ENCODE measurements at regions not wholly inside any gene's neighbourhood (a gene's known extent, or its start where the extent isn't known, plus 50 kb on each side); places are given as distances from the start of the nearest gene placed in this dataset.

DNA sequence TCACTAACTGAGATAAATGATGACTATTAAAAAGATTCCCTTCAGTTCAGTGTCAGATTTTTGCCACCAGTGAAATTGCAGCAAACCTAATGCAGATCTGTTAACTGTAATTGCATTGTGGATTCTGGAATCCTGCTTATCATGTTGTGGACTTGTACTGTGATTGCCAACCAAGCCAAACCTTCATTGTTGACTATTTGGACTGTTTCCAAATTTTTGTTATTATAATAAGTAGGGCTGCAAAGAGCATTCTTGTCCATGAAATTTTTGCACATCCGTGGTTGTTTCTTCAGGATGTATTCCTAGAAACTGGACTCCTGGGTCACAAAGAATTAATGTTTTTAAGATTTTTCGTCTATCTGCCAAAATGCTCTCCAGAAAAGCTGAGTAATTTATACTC is 281.6 kb upstream of the ZMIZ1 start:
- DNase-seq (ENCODE audit: low read depth in 2 of 2), result no peak

DNA sequence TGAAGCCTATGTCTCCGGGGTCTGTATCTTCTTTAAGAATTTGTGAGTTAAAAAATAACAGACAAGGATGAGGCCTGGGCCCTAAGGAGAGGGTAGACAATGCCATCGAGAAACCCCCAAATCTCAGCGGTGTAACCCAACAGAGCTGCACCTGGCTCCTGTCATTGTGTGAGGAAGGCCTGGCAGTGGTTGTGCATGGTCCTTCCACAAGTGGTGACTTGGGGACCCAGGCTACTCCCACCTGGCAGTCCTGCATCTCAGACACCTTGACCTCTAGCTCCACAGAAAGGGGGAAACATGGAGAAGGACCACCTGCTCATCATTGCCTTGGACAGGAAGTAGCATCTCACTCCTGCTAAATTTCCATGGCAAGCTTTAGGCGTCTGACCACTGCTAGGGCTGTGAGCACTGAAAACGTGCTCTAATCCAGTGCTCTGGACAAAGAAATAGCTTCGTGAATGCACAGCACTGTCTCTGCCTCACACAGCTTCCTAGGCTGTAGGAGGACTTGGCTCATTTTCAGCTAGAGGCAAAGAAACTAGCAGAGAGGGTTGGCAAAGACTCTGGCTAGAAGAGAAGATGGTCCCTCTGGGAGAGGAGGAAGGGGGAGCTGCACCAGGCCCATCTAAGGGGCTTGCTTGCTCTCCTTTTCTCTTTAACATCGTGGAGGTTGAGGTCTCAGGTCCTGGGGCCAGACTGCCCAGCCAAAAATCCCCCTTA is 273.9 kb upstream of the ZMIZ1 start:
- no peak for DNase-seq (ENCODE audit: low read depth in 2 of 2)

DNA sequence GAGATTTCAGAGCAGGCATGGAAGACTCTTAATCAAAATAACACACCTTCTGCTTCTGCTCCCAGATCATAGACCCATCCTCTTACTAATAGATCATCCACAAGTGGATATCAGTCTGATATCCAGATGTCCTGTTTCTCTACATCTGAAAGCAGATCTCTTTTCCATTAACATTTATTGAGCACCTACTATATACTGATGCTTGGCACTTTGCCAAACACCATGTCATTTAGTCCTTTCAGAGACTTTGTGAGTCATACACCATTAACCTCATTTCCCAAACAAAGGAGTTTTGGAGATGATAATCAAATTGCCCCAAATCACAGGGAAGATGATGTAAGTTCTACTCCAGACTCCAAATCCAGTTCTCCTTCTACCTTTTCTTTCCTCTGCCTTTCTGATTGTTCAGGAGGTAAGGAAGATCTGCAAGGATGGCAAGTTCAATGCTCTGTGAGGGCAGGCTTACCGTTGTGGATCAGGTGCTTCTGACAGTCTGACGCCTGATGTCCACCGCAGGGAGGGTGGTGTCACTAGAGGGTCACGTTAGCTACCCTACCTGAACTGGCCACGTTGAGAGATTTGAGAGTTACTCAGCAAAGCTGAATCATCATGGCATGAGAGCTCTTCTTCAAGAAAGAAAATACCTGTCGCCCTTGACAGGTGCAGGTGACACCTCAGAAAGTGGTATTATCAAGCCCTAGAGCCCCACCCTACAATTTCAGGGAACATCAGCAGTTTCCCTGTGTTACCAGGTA is 269.6 kb upstream of the ZMIZ1 start:
- no peak for DNase-seq (ENCODE audit: low read depth in 2 of 2)

DNA sequence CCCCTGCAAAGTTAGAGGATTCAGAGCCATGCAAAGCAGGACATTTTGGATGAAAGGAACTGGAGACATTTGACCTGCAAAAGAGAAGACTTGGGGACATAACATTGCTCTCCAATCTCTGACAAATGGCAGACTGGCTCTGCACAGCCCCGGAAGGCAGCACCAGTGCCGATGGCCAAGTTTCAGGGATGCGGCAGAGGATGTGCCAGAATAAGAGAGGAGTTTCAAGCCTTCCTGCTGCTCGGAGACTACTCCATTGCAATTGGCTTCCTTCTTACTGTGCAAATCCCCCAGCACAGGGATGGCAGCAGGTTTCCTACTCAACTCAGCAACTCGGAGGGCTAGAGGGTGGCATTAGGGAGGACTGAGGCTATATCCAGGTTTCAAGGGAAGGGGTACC is 268.8 kb upstream of the ZMIZ1 start:
- DNase-seq (ENCODE audit: low read depth in 2 of 2), result no peak

DNA sequence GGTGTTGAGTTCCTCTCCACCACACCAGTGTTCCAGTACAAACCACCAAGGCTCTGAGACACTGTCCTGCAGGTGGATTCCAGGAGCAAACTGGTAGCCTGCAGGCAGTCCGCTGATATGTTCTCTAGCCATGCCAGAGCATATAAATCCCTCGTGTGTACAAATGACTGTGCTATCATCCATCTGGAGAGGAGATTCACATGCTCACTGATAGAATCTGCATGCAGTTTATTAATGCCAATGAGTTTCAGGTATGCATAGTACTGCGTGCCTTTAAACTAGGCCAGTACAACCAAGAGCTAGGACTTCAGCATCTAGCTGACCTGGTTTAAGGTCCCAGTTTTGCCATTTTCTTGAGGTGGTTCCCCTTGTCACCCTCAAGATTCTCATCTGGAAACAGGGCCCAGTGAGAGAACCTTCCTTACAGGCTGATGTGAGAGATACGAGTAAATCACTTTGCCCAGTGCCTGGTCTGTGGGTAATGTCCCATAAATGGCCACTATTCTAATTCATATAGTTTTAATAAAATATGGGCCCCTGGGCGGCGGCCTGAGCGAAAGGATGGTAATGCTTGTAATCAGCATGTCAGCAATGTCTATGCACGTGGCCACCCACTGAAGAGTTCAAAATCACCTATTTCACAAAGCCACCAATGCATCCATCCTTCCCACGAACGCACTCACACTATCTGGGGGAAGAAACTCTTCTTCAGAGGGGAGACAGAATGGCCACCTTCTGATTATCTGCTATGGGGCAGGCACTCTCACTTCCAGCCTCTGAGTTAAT is 268.0 kb upstream of the ZMIZ1 start:
- no peak for DNase-seq (ENCODE audit: low read depth in 2 of 2)

DNA sequence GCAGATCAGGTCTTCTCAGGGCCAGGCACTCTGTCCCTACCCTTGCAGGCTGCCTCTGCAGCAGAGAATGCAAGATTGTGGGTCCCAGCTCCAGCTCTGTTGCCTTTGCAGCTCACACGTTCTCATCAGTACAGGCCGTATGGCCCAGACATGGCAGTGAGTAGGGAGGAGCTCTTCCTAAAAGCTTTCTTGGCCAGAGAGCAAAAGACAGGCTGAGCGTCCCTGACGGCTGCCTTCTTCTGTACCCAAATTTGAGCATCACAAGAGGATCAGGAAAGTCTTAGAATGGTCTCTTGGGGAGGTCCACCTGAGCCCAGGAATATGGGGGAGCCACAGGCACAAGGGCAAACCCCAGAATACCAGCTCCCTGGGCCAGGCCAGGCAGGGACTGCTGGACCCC is 266.3 kb upstream of the ZMIZ1 start:
- no peak for DNase-seq (ENCODE audit: low read depth in 2 of 2)

DNA sequence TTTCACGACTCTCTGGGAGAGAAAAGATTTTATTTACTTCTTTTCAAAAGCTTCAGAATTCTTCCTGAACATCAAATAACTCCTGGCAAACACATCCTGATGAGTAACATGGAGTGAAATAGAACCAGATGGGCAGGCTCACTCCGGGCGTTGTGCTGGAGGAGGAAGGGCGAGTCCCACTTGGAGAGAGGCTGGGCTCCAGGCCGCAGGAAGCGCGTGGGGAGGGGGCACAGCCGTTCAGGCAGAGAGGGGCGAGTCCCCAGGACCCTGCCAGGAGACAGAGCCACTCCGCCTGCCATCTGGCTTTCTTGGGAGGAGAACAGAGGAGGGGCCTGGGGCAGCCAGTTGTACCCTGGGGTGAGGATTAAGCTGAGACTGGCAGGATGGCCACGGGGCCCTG is 265.9 kb upstream of the ZMIZ1 start:
- DNase-seq (ENCODE audit: low read depth in 2 of 2), result no peak

DNA sequence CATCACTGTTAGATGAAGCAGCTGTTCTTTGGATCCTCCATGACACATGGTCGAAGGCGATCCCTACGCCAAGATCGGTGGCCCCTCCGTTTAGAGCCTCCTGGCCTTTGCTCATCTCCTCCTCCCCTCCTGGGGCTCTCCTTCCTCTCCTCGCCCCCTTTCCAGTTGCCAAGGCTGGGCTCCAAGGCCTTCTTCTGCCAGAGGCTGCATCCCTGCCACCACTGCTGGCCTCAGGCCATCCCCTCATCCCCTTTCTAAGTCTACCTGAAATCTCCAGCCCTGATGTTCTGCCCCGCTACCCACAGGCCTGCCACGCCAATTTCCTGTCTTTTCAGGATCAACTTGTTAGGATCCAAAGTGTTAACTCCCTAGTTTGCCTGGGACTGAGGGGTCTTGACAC is 265.1 kb upstream of the ZMIZ1 start:
- DNase-seq (ENCODE audit: low read depth in 2 of 2), result no peak

DNA sequence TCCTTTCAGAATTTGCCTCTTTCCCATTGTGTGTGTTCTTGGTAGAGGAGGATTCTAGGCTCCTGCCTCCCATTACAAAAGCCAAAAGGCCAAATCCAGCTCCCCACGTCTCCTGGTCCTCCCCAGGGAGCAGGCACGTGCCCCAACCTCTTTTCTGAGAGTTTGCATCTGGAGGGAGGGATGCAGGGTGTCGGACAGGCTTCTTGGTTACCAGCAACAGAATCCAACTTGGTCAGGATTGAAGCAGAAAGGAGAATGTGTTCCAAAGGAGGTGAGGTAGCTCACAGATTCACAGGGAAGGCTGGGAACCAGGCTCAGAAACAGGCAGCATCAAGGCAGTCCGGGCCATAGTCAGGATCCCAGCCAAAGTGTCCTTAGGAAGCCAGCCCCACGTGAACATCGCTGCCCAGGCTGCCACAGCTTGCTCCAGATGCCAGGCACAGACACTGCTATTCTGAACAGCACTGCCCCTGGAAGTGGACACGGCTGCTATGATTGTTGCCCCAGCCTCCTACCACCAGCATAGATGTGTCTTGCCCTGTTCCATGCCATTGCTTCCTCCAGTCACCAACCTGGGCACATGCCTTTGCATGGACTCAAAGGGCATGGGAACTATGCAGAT is 264.2 kb upstream of the ZMIZ1 start:
- DNase-seq (ENCODE audit: low read depth in 2 of 2), result no peak

DNA sequence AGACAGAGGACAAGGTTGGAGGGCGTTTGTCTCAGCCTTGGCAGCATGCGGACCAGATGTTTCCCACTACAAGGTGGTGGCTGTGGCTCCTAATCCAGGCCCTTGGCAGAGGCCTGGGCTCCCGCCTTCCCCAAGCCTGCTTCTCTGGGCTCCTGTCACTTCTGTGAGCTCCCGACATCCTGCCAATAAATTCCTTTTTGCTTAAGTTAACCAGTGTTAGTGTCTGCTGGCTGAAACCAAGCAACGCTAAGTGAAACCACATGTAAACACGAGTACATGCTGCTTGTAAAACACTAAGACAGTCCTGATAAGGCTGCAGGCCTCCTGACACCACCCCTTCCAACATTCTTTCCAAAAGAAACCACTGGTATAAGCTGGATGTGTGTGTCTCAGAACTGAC is 263.6 kb upstream of the ZMIZ1 start:
- DNase-seq (ENCODE audit: low read depth in 2 of 2), result no peak

DNA sequence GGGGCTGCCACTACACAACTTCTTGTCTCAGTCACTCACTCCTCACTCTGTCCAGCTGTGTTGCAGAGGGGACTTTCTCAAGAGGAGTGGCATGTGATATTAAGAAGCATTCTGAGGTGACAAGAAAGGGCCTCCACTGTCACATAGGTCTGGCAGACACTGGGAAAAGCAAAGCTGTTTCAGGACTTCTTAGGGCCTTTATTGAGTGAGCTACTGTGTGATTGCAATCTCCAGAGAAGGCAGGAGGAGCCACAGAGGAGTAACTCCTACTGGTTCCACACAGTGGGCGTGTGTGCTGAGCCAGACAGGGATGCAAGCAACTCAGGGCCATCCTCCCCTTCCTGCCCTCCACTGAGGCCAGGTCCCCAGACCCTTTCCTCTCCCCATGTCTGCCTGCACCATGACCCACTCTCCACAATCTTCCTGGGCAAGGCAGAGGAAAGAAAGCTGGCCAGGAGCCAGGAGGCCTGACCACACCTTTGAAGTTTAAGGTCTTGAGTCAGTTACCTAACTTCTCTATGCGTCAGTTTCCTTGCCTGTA is 262.0 kb upstream of the ZMIZ1 start:
- no peak for DNase-seq (ENCODE audit: low read depth in 2 of 2)

DNA sequence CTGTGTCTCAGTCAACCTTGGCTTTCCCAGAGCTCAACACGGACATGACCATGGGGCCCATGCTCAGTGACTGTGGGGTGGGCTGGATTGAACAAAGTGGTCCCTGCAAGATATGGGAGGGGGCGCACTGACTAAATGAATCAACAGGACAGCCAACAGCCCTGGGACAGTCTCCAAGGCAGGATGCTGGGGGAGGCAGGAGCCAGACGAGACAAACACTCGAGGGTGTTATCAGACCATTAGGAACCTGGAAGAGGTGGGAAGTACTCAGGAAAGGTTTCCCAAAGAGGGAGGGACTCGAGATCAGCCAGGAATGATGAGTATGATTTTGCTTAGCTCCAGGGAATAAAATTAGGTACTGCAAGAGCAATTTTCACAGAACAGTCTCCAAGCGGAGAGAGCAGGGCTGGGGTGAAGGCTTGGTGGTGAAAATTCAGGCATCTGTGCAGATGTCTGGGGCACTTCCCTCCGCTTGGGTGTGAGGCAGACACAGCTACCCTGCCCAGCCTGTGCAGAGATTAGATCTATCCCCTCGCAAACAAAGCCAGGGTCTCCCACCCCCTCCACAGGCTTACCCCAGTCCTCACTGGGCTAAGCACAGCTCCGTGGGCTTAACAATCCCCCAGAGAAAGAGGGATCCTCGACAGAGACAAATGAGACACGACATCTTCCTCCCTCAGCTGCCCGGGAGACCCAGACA is 261.1 kb upstream of the ZMIZ1 start:
- DNase-seq (ENCODE audit: low read depth in 2 of 2), result no peak

DNA sequence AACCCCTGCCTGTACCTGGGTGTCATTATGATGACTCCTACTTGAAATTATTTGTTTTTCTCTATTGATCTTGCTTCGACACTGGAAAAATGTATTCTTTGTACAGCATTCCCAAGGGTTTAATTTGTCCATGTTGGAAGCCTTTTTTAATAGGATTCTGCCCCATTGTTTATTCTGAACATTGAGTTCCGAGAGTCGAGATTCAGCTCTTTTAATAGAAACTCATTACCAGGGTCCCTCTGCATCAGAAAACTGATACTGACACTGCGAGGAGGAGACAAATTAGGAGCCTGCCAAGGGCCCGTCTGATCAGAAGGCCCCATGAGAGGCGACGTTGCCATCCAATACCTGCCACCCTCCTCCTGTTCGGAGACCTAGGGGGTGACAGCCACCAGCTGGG is 260.5 kb upstream of the ZMIZ1 start:
- DNase-seq (ENCODE audit: low read depth in 2 of 2), result no peak

DNA sequence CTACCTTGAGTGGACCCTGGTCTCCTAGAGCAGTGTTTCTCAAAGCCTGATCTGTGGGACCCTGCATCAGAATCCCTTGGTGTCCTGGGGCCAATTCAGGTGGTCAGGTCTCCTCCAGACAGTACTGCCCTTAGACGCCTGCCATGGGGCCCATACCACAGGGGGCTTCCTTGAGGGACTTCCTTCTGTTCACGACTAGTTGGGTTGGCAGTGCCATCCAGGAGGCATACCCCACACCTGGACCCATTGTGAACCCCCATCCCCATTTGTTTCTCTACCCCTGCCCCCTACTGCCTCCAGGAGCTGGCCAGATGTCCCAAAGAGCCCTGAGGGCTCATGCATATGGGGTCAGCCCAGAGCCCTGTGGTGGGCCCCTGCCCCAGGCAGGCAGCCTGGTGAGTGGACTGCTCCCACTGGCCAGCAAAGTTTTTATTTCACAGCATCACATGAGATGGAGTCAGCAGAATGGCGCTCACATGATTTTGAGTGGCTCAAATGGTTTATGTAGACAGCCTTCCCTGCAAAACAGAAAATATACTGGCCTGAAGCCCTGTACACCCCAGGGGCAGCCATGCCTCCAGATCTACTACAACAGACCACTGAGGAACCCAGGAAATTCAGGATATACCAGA is 259.9 kb upstream of the ZMIZ1 start:
- DNase-seq (ENCODE audit: low read depth in 2 of 2), result no peak

DNA sequence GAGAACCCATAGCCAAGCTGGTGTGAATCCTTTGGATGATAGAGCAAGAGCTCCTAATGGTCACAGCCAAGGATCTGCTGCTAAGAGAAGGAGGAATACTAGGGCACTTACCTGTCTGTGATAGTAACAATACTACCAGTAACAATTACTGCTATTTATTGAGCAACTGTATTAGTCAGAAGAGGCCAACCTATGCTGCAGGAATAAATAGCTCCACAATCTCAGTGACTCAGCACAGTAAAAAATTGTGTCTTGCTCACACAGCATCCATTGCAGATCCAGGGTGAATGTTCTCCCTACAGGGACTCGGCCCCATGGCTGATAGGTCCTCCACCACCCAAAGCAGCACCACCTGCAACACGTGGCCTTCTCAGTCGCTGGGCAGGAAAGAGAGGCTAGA is 257.6 kb upstream of the ZMIZ1 start:
- DNase-seq (ENCODE audit: low read depth in 2 of 2), result no peak

DNA sequence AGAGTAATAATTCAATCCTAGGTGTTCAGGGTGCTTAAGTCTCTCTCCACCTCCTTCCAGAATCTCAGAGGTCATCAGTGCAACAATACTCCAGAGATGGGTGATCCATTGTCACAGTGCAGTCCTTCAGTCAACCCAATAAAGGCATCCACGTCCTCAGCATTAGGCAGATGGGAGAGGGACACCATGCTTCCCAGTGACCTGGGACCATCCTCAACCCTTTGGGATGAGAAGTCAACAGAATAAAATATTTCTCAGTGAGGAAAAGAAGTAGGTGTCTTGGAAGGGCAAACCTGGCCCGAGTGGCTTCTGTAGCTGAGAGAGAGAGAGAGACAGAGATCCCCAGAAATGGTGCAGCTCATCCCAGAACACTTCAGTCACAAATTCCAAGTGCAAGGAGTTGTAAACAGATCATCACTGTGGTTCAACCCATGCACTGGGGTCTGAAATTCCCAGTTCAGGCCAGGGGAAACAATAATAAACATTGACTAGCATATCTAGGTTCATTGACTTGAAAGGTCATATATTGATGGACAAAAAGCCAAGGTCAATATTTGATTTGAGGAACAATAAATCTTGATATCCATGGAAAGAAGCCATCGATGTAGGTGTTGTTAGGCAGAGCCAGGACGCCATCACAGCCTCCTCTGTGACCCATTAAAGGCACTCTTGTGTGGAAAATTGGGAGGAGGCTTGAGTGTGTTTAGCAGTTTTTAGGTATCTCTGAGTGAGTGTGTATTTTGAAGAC is 256.0 kb upstream of the ZMIZ1 start:
- no peak for DNase-seq (ENCODE audit: low read depth in 2 of 2)

DNA sequence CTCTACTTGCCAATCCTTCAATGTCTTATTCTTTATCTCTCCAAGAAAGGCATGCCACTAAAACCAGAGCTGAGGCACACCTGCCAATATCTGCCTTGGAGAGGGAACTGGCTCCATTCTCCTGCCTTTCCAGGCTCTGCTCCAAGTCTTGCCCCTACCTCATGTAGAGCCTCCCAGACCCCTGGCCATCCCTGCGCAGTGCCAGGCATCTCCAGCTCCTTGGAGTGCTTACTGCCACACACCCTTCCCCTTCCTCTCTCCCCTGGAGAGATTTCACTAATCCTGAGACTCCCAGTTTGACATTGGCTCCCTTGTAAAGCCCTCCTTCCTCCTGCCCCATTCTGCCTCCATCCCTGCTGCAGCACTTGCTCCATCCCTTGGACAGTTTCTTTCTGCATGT is 255.2 kb upstream of the ZMIZ1 start:
- DNase-seq (ENCODE audit: low read depth in 2 of 2), result no peak

DNA sequence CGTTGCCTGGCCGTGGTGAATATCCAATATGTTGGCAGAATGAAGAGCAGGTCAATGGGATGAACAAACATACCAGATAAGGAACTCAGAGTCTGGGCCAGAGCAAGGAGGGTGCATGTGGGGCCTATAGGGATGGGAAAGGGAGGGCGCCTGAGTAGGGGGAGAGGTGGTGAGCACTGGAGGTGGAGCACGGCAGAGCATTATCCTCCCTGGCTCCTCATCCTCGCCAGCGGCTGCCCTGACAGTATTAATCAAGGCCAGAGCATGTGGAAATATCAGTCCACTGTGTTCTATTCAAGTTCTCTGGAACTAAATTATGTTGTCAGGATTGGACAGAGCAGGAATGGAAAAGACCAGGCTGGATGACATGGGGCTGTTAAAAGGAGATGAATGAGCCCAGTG is 254.8 kb upstream of the ZMIZ1 start:
- DNase-seq (ENCODE audit: low read depth in 2 of 2), result no peak

DNA sequence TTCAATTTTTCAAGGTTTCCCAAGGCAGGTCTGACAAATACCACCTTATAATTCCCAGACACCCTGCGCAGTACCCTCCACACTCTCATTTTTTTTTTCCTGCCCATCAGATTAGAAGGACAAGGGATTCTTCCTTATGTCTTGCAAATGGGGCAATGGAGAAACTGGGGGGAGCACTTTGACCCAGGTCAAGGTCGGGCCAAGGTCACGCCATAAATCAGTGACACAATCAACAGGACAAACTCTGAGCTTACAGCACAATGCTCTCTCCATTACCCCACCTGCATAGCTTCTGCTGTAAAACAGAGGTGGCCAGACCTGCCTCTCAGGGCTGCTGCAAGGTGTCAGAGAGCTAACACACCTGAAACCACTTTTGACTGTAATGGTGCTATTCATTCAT is 254.4 kb upstream of the ZMIZ1 start:
- DNase-seq (ENCODE audit: low read depth in 2 of 2), result no peak

DNA sequence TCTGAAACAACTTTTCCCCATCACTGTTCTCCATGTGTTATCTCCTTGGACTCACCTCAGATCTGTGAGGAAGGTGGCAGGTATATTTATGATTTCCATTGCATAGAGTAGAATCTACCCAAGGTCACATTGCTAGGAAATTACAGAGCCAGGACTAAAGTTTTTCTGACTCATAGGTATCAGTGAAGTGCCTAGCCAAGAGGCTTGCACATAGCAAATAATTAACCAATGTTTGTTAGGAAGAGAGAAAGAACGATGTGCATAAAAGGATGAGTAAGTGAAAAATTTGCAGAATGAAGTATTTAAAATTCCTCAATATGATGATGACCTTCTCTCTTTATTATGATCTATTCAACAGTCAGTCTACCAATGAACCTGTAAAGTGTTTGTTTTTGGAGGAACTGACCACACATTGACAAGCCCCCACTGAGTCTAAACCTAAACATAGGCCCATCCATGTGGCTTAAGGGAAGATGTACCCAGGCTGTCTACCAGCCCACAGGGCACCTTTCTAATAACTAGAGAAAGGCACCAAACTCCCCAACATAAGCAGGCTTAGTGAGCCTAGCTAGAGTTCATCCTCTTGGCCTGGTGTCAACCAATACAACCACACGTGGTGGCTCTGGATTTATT is 252.9 kb upstream of the ZMIZ1 start:
- no peak for DNase-seq (ENCODE audit: low read depth in 2 of 2)

Data from stimulated activated CD8-positive, alpha-beta memory T cell treated with anti-CD3 and anti-CD28 coated beads, Interleukin-2, amount 100 ng/mL, for 1 hour (primary cell).